HUDEP-2 (cell line): ENCODE measurements at regions not wholly inside any gene's neighbourhood (a gene's known extent, or its start where the extent isn't known, plus 50 kb on each side); places are given as distances from the start of the nearest gene placed in this dataset.

Experiments used
- DNase-seq, 76 experiments: peaks; one replicate each; lab custom pipeline; 2025; ENCODE audit not compliant: unreplicated experiment in 76 of 76; lab: John Stamatoyannopoulos, UW

GRCh38 chr14:99323603-99324185, 51.7 kb upstream of the BCL11B start:
- no peak for DNase-seq

- no peak for DNase-seq
These were observed 51.0 kb upstream of the BCL11B start for GRCh38 chr14:99322731-99323599.

GRCh38 chr14:99321955-99322730, 50.1 kb upstream of the BCL11B start:
- DNase-seq: no peak
